ENCODE measurements at regions not wholly inside any gene's neighbourhood (a gene's known extent, or its start where the extent isn't known, plus 50 kb on each side); places are given as distances from the start of the nearest gene placed in this dataset.
A peak's percentile ranks its signal among the peaks of the same experiment; 100 is the strongest.

DNA sequence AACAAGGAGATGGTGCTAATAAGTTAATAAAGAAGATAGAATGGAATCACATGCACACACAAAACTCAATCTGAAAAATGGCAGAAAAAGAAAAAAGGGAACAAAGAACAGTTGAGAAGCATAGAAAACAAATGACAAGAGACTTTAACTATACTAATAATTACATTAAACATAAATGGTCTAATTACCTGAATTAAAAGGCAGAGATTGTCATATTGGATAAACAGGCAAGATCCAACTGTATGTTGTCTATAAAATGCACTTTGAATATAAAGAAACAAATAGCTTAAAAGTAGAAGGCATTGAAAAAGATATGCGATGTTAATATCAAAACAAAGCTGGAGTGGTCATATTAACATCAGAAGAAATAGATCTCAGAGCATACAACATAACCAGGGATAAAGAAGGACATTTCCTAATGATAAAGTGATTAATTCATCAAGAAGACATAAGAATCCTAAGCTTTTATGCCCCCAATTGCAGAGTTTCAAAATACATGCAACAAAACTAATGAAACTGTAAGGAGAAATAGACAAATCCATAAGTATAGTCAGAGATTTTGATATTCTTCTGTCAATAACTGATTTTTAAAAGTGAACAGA is 293.5 kb downstream of the PTPRU start:
- ATAC-seq (ENCODE audit: low FRiP score) (no peak), DNase-seq (no peak)
- H3K4me1 ChIP-seq (ENCODE audit: control insufficient read depth in 1 of 2, insufficient read depth in 2 of 2, low read length in 2 of 2), result no peaks in the 10 kb centered on the region
- 77 to 79% methylated on average over 1 of the region's 1 CpG for WGBS, 2 donors
- no peak overlapping the region for H3K4me3 ChIP-seq (ENCODE audit: low read length in 2 of 2)
- H3K27me3 ChIP-seq (ENCODE audit: control insufficient read depth in 1 of 2, insufficient read depth in 2 of 2, low read length in 1 of 2), result no peaks in the 10 kb centered on the region
- no peak overlapping the region for H3K27ac ChIP-seq (ENCODE audit: low read depth in 1 of 2, low read length in 2 of 2)
- intact Hi-C loops (cut with DNase I), result no loop called here
- peaks cover 2% of the 10 kb centered on the region for H3K9me3 ChIP-seq (ENCODE audit: control insufficient read depth, low read length)
- H3K36me3 ChIP-seq (ENCODE audit: control insufficient read depth in 1 of 2, insufficient read depth in 2 of 2, low read length in 1 of 2), result no peaks in the 10 kb centered on the region

DNA sequence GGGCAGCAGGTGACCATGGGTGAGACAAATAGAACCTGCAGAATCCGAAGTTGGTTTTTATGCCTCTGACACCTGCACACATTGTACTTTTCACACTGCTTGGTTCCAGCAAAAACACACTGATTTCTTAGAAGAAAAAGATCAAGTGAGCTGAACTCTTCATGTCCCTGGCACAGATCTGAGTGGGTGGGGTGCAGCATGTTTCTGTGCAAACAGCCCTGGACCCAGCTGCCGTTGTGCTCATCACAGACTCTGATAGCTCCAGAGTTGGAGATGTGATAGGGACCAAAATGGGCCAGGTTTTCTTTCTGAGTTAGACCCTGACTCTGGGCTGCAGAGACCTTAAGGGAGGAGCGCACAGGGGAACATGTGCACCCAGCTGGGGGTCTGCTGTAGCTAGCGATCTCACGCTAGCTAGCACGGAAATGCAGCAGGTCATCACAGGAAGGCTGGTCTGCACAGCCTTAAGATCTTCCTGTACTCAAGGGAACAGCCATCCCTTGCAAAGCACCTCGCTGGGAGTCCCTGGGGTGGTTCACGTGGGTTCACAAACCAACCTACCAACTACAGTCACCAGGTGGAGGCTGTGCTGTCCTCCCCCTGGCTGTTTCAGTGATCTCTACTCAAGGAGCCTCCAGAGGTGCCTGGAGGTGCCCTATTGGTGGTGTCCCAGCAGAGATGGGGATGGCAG is 291.1 kb downstream of the PTPRU start:
- no peak for DNase-seq
- intact Hi-C loops (cut with DNase I), result no loop called here
- no peaks in the 10 kb centered on the region for H3K36me3 ChIP-seq (ENCODE audit: control insufficient read depth in 1 of 2, insufficient read depth in 2 of 2, low read length in 1 of 2)
- no peak overlapping the region for H3K27ac ChIP-seq (ENCODE audit: low read depth in 1 of 2, low read length in 2 of 2)
- 67 to 68% methylated on average over 8 of the region's 8 CpGs for WGBS, 2 donors
- H3K4me3 ChIP-seq (ENCODE audit: low read length in 2 of 2), result no peak overlapping the region
- H3K9me3 ChIP-seq (ENCODE audit: control insufficient read depth, low read length), result no peaks in the 10 kb centered on the region
- no peak for ATAC-seq (ENCODE audit: low FRiP score)
- H3K4me1 ChIP-seq (ENCODE audit: control insufficient read depth in 1 of 2, insufficient read depth in 2 of 2, low read length in 2 of 2), result no peaks in the 10 kb centered on the region
- H3K27me3 ChIP-seq (ENCODE audit: control insufficient read depth in 1 of 2, insufficient read depth in 2 of 2, low read length in 1 of 2), result no peaks in the 10 kb centered on the region

DNA sequence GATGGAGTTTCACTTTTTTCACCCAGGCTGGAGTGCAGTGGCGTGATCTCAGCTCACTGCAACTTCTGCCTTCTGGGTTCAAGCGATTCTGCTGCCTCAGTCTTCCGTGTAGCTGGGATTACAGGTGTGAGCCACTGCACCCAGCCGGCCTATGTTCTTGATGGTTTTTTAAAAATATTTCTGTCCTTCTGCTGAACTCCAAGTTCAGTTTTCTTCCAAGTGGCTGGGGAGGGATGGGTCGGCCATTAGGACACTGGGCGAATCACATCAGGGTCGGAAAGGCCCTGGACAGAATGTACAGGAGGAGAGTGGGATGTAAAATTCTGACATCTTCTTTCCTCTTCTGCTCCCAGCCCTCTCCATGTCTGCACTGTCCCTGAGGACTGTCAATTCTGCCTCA is 289.6 kb downstream of the PTPRU start:
- ATAC-seq (ENCODE audit: low FRiP score) (no peak), DNase-seq (peak in 1 of 2 donors; percentile 28)
- Histone ChIP-seq H3K9me3 (ENCODE audit: control insufficient read depth, low read length) (no peaks in the 10 kb centered on the region), H3K4me3 (ENCODE audit: low read length in 2 of 2) (no peak overlapping the region), H3K27me3 (ENCODE audit: control insufficient read depth in 1 of 2, insufficient read depth in 2 of 2, low read length in 1 of 2) (no peaks in the 10 kb centered on the region), H3K36me3 (ENCODE audit: control insufficient read depth in 1 of 2, insufficient read depth in 2 of 2, low read length in 1 of 2) (no peaks in the 10 kb centered on the region), H3K4me1 (ENCODE audit: control insufficient read depth in 1 of 2, insufficient read depth in 2 of 2, low read length in 2 of 2) (no peaks in the 10 kb centered on the region), H3K27ac (ENCODE audit: low read depth in 1 of 2, low read length in 2 of 2) (no peak overlapping the region)
- intact Hi-C loops (cut with DNase I), result no loop called here
- 88 to 91% methylated on average over 7 of the region's 7 CpGs for WGBS, 2 donors

DNA sequence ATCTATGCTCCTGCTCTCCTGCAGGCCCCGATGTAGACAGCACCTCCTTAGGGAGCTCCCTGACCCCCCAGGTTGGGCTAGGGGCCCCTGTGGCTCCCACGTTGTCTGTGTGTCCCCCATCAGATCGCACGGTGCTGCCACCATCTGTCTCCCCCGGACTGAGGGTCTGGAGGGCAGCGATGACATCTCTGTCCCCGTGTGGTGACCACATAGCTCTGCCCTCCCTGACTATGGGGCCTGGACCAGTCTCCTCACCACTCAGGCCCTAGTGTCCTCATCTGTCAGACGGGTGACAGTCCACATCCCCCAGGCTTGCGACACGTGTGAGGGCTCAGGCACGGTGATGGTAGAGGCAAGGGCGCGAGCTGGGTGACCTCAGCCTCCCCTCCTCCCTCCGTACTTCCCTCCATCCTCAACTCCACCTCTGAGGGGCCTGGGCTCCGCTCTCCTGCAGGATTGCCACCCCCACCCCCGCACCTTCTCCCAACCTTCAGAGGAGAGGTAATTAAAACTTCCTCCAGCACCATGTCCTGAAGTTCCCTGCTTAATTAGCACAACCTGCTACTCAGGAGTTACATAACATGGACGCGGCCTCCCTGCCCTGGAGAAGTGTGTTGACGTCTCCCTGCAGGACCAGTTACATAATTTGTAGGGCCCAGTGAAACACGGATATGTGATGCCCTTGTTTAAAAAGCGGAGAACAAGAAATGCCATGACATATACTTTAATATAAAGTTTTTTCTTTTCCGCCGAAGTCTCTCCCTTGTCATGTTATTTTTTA is 288.2 kb downstream of the PTPRU start:
- no peak overlapping the region for H3K27ac ChIP-seq (ENCODE audit: low read depth in 1 of 2, low read length in 2 of 2)
- no peaks in the 10 kb centered on the region for H3K36me3 ChIP-seq (ENCODE audit: control insufficient read depth in 1 of 2, insufficient read depth in 2 of 2, low read length in 1 of 2)
- H3K4me3 ChIP-seq (ENCODE audit: low read length in 2 of 2), result no peak overlapping the region
- intact Hi-C loops (cut with DNase I), result no loop called here
- WGBS, 2 donors, result 64 to 65% methylated on average over 23 of the region's 23 CpGs
- peak in 1 of 2 donors; percentile 67 for DNase-seq
- no peaks in the 10 kb centered on the region for H3K27me3 ChIP-seq (ENCODE audit: control insufficient read depth in 1 of 2, insufficient read depth in 2 of 2, low read length in 1 of 2)
- H3K9me3 ChIP-seq (ENCODE audit: control insufficient read depth, low read length), result no peaks in the 10 kb centered on the region
- ATAC-seq (ENCODE audit: low FRiP score), result no peak
- no peaks in the 10 kb centered on the region for H3K4me1 ChIP-seq (ENCODE audit: control insufficient read depth in 1 of 2, insufficient read depth in 2 of 2, low read length in 2 of 2)

DNA sequence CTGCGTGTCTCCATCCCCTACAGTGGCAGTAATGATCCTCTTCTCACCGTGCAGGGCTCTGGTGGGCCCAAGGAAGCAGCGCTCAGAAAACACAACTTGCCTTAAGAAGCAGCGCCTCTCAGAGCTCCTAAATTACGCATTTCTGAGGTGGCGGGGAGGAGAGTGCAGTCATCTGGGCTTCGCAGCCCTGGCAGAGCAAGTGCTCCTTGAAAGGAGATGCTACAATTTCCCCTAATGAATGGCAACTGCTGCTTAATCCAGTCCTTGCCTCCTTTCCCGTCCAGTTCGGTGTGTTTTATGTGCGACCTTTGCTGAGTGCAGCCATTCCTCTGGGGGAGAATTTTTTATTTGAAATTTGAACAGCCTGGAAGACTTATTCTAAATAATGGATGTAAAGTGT is 287.3 kb downstream of the PTPRU start:
- no peaks in the 10 kb centered on the region for H3K4me1 ChIP-seq (ENCODE audit: control insufficient read depth in 1 of 2, insufficient read depth in 2 of 2, low read length in 2 of 2)
- WGBS, 2 donors, result 51 to 62% methylated on average over 10 of the region's 10 CpGs
- no peak overlapping the region for H3K4me3 ChIP-seq (ENCODE audit: low read length in 2 of 2)
- no peaks in the 10 kb centered on the region for H3K9me3 ChIP-seq (ENCODE audit: control insufficient read depth, low read length)
- H3K27me3 ChIP-seq (ENCODE audit: control insufficient read depth in 1 of 2, insufficient read depth in 2 of 2, low read length in 1 of 2), result peaks cover 0 to 2% of the 10 kb centered on the region in 2 donors
- no peaks in the 10 kb centered on the region for H3K36me3 ChIP-seq (ENCODE audit: control insufficient read depth in 1 of 2, insufficient read depth in 2 of 2, low read length in 1 of 2)
- ATAC-seq (ENCODE audit: low FRiP score) (no peak), DNase-seq (no peak)
- no peak overlapping the region for H3K27ac ChIP-seq (ENCODE audit: low read depth in 1 of 2, low read length in 2 of 2)
- intact Hi-C loops (cut with DNase I), result no loop called here

DNA sequence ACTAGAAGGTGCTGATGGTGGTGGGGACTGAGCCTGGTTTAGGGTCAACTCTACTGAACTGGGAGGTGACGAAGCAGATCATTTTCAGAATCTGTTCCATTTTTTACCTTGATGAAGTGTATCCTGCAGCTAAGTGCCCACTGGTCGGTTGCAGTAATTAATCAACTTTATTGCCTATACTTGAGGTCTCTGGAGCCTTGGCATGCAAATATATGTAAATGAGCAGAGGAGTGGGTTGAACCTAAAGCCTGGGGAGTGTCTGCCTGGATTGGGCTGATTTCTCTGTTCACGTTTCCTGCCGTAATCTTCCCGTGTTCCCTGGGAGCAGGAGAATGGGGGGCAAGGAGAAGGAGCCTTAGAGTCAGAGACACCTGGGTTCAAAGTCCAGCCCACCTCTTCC is 286.8 kb downstream of the PTPRU start:
- intact Hi-C loops (cut with DNase I), result no loop called here
- Histone ChIP-seq H3K36me3 (ENCODE audit: control insufficient read depth in 1 of 2, insufficient read depth in 2 of 2, low read length in 1 of 2) (no peaks in the 10 kb centered on the region), H3K9me3 (ENCODE audit: control insufficient read depth, low read length) (no peaks in the 10 kb centered on the region), H3K4me1 (ENCODE audit: control insufficient read depth in 1 of 2, insufficient read depth in 2 of 2, low read length in 2 of 2) (no peaks in the 10 kb centered on the region), H3K27me3 (ENCODE audit: control insufficient read depth in 1 of 2, insufficient read depth in 2 of 2, low read length in 1 of 2) (peaks cover 0 to 2% of the 10 kb centered on the region in 2 donors), H3K27ac (ENCODE audit: low read depth in 1 of 2, low read length in 2 of 2) (no peak overlapping the region), H3K4me3 (ENCODE audit: low read length in 2 of 2) (no peak overlapping the region)
- DNase-seq, result no peak
- ATAC-seq (ENCODE audit: low FRiP score), result no peak
- 69 to 80% methylated on average over 5 of the region's 5 CpGs for WGBS, 2 donors

DNA sequence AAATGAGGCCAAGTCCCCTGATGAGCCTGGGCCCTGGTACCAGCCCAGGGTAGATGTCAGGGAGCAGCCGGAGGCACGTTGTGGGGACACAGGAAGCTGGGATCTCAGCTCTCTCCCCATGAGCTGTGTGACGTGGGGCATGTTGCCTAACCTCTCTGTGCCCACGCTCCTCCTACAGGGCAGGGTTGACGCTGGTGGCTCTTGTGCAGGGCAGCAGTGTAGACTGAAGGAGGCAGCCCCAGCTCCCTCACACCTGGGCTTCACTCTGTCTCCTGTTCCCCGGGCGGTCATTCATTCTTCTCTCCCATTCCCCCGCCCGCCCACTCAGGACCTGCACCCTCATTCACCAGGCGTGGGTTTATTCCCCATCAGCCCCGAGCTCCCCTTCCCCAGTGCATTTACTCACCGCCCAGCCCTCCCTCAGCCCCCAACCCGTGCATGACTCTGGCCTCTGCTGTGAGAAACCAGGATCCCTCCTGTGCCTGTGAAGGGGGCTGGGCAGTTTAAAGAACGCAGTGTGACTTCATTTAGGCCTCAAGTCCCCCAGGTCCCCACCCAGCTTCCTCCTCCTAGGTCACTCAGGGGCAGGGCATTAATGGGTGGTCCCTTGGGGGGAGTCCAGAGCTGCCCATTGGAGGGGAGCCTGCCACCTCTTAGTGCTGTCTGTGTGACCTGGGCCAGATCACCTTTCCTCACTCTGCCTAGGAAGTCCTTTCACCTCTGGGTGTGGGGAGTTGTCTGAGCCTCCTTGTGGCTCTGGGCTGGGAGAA is 285.7 kb downstream of the PTPRU start:
- intact Hi-C loops (cut with DNase I), result no loop called here
- no peaks in the 10 kb centered on the region for H3K9me3 ChIP-seq (ENCODE audit: control insufficient read depth, low read length)
- no peak overlapping the region for H3K4me3 ChIP-seq (ENCODE audit: low read length in 2 of 2)
- ATAC-seq (ENCODE audit: low FRiP score) (no peak), DNase-seq (peak in 1 of 2 donors; percentile 19)
- H3K36me3 ChIP-seq (ENCODE audit: control insufficient read depth in 1 of 2, insufficient read depth in 2 of 2, low read length in 1 of 2), result no peaks in the 10 kb centered on the region
- 55 to 58% methylated on average over 14 of the region's 14 CpGs for WGBS, 2 donors
- H3K27me3 ChIP-seq (ENCODE audit: control insufficient read depth in 1 of 2, insufficient read depth in 2 of 2, low read length in 1 of 2), result peaks cover 0 to 2% of the 10 kb centered on the region in 2 donors
- H3K27ac ChIP-seq (ENCODE audit: low read depth in 1 of 2, low read length in 2 of 2), result no peak overlapping the region
- H3K4me1 ChIP-seq (ENCODE audit: control insufficient read depth in 1 of 2, insufficient read depth in 2 of 2, low read length in 2 of 2), result no peaks in the 10 kb centered on the region

DNA sequence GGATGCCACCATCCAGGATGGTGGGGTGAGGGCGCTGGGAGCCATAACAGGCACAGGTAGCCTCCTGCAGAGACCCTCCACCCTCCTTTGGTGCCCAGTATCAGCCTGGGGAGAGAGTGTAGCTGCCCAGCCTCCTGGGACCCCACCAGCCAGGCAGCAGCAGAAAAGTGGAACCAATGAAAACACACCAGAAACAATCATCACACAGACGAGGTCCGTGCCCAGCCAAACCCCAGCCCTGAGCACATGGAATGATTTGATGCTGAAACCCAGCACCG is 285.1 kb downstream of the PTPRU start:
- Histone ChIP-seq H3K4me1 (ENCODE audit: control insufficient read depth in 1 of 2, insufficient read depth in 2 of 2, low read length in 2 of 2) (no peaks in the 10 kb centered on the region), H3K36me3 (ENCODE audit: control insufficient read depth in 1 of 2, insufficient read depth in 2 of 2, low read length in 1 of 2) (no peaks in the 10 kb centered on the region), H3K4me3 (ENCODE audit: low read length in 2 of 2) (no peak overlapping the region), H3K27ac (ENCODE audit: low read depth in 1 of 2, low read length in 2 of 2) (no peak overlapping the region), H3K27me3 (ENCODE audit: control insufficient read depth in 1 of 2, insufficient read depth in 2 of 2, low read length in 1 of 2) (peaks cover 0 to 4% of the 10 kb centered on the region in 2 donors), H3K9me3 (ENCODE audit: control insufficient read depth, low read length) (no peaks in the 10 kb centered on the region)
- DNase-seq (no peak), ATAC-seq (ENCODE audit: low FRiP score) (no peak)
- 18 to 33% methylated on average over 4 of the region's 4 CpGs for WGBS, 2 donors
- intact Hi-C loops (cut with DNase I), result no loop called here

Data from aorta (tissue), 5 donors.